ENCODE measurements at regions not wholly inside any gene's neighbourhood (a gene's known extent, or its start where the extent isn't known, plus 50 kb on each side); places are given as distances from the start of the nearest gene placed in this dataset.

GRCh38 chr4:138329506-138330070, 87.4 kb upstream of the SLC7A11 start:
- Mint-ChIP-seq H3K4me1 (peaks cover 12% of the 10 kb centered on the region), H3K9me3 (peaks cover 16% of the 10 kb centered on the region), H3K36me3 (ENCODE audit: low read depth) (no peaks in the 10 kb centered on the region), H3K4me3 (no peak overlapping the region), H3K27ac (peak overlapping the region; percentile 50), H3K27me3 (ENCODE audit: low read depth, poor library complexity) (peaks cover 2% of the 10 kb centered on the region)
- DNase-seq: no peak
- no peak for TF ChIP-seq CTCF (IDR thresholded peaks at IDR 0.05)

GRCh38 chr4:138327338-138327737, 85.2 kb upstream of the SLC7A11 start:
- Mint-ChIP-seq H3K4me3 (no peak overlapping the region), H3K27ac (peak overlapping the region; percentile 44), H3K36me3 (ENCODE audit: low read depth) (no peaks in the 10 kb centered on the region)

GRCh38 chr4:138320831-138321230, 78.7 kb upstream of the SLC7A11 start:
- DNase-seq: no peak
- TF ChIP-seq CTCF (IDR thresholded peaks at IDR 0.05): no peak
- H3K4me3 Mint-ChIP-seq: no peak overlapping the region
- H3K27me3 Mint-ChIP-seq (ENCODE audit: low read depth, poor library complexity): no peaks in the 10 kb centered on the region
- H3K4me1 Mint-ChIP-seq: no peaks in the 10 kb centered on the region
- H3K27ac Mint-ChIP-seq: no peak overlapping the region
- peaks cover 3% of the 10 kb centered on the region for H3K9me3 Mint-ChIP-seq
- no peaks in the 10 kb centered on the region for H3K36me3 Mint-ChIP-seq (ENCODE audit: low read depth)

More at GRCh38 chr4:138327338-138327737, 85.2 kb upstream of the SLC7A11 start:
- DNase-seq: no peak
- TF ChIP-seq CTCF (IDR thresholded peaks at IDR 0.05): no peak
- peaks cover 9% of the 10 kb centered on the region for H3K9me3 Mint-ChIP-seq
- peaks cover 12% of the 10 kb centered on the region for H3K4me1 Mint-ChIP-seq
- peaks cover 2% of the 10 kb centered on the region for H3K27me3 Mint-ChIP-seq (ENCODE audit: low read depth, poor library complexity)

- Mint-ChIP-seq H3K4me1 (no peaks in the 10 kb centered on the region), H3K9me3 (peaks cover 11% of the 10 kb centered on the region), H3K27me3 (ENCODE audit: low read depth, poor library complexity) (no peaks in the 10 kb centered on the region), H3K4me3 (no peak overlapping the region), H3K27ac (no peak overlapping the region), H3K36me3 (ENCODE audit: low read depth) (no peaks in the 10 kb centered on the region)
- no peak for TF ChIP-seq CTCF (IDR thresholded peaks at IDR 0.05)
- no peak for DNase-seq
Observed at GRCh38 chr4:138320030-138320429, 77.9 kb upstream of the SLC7A11 start.

- TF ChIP-seq CTCF (IDR thresholded peaks at IDR 0.05): no peak
- no peaks in the 10 kb centered on the region for H3K36me3 Mint-ChIP-seq (ENCODE audit: low read depth)
- H3K4me3 Mint-ChIP-seq: no peak overlapping the region
- no peak for DNase-seq
- H3K9me3 Mint-ChIP-seq: peaks cover 18% of the 10 kb centered on the region
- H3K27ac Mint-ChIP-seq: no peak overlapping the region
- no peaks in the 10 kb centered on the region for H3K4me1 Mint-ChIP-seq
- H3K27me3 Mint-ChIP-seq (ENCODE audit: low read depth, poor library complexity): peaks cover 4% of the 10 kb centered on the region
Observed at GRCh38 chr4:138317175-138317748, 75.1 kb upstream of the SLC7A11 start.

GRCh38 chr4:138312536-138312911, 70.4 kb upstream of the SLC7A11 start:
- no peak for DNase-seq
- Mint-ChIP-seq H3K27ac (no peak overlapping the region), H3K4me3 (no peak overlapping the region), H3K36me3 (ENCODE audit: low read depth) (no peaks in the 10 kb centered on the region), H3K9me3 (peaks cover 18% of the 10 kb centered on the region), H3K4me1 (no peaks in the 10 kb centered on the region), H3K27me3 (ENCODE audit: low read depth, poor library complexity) (peaks cover 4% of the 10 kb centered on the region)
- TF ChIP-seq CTCF (IDR thresholded peaks at IDR 0.05): no peak

Data from nephron progenitor cell (in vitro differentiated cells).